H1 (cell line): ENCODE measurements at regions not wholly inside any gene's neighbourhood (a gene's known extent, or its start where the extent isn't known, plus 50 kb on each side); places are given as distances from the start of the nearest gene placed in this dataset.

Source experiments
- BRCA1 ChIP-seq: IDR thresholded peaks from 2 replicates; pipeline ENCODE4 v1.6.1; 2012; ENCODE audit warnings: low read depth, low read length, improper control_type of control experiment
- CREB1 ChIP-seq: IDR thresholded peaks from 2 replicates; pipeline ENCODE4 v1.6.1; 2012; ENCODE audit warnings: inconsistent platforms
- CTBP2 ChIP-seq: IDR thresholded peaks from 2 replicates; pipeline ENCODE4 v1.7.0; 2011; ENCODE audit warnings: borderline replicate concordance, mild to moderate bottlenecking, moderate library complexity, mixed read lengths, low read length; ENCODE audit not compliant: insufficient read depth, insufficient read length
- CTCF ChIP-seq, 3 experiments: IDR thresholded peaks; 1 replicate in 2 of 3; 2 replicates in 1 of 3; pipeline versions ENCODE4 v1.5.1 to v1.6.1; 2011; ENCODE audit warnings: low read length in 3 of 3, mild to moderate bottlenecking in 3 of 3, inconsistent platforms in 2 of 3, low read depth in 1 of 3, moderate library complexity in 1 of 3; ENCODE audit not compliant: insufficient read depth in 1 of 3; ENCODE audit errors: control extremely low read depth in 1 of 3
- EP300 ChIP-seq, 2 experiments: IDR thresholded peaks; 1 replicate in 1 of 2; 2 replicates in 1 of 2; pipeline ENCODE4 v1.6.1; 2011 to 2012; ENCODE audit warnings: low read depth in 2 of 2, low read length in 2 of 2, mild to moderate bottlenecking in 2 of 2, borderline replicate concordance in 1 of 2, inconsistent platforms in 1 of 2, moderate library complexity in 1 of 2
- GABPA ChIP-seq: IDR thresholded peaks from 2 replicates; pipeline ENCODE4 v1.6.1; 2011; ENCODE audit warnings: mild to moderate bottlenecking, low read length, moderate library complexity, borderline replicate concordance; ENCODE audit not compliant: insufficient read depth
- GTF2F1 ChIP-seq: IDR thresholded peaks from 2 replicates; pipeline ENCODE4 v1.6.1; 2012; ENCODE audit warnings: low read depth, low read length, improper control_type of control experiment, borderline replicate concordance
- JUN ChIP-seq: IDR thresholded peaks from 2 replicates; pipeline ENCODE4 v1.6.1; 2011; ENCODE audit warnings: low read depth, mild to moderate bottlenecking, improper control_type of control experiment, low read length
- JUND ChIP-seq: IDR thresholded peaks from 2 replicates; pipeline ENCODE4 v1.6.1; 2011; ENCODE audit warnings: mild to moderate bottlenecking, improper control_type of control experiment, low read length
- POLR2A ChIP-seq, 2 experiments: IDR thresholded peaks; 1 replicate in 1 of 2; 2 replicates in 1 of 2; pipeline ENCODE4 v1.6.1; 2011; ENCODE audit warnings: low read depth in 2 of 2, low read length in 2 of 2, mild to moderate bottlenecking in 2 of 2; ENCODE audit errors: control extremely low read depth in 1 of 2
- RAD21 ChIP-seq, 2 experiments: IDR thresholded peaks in 1 of 2; conservative IDR thresholded peaks in 1 of 2; 2 replicates each; pipeline ENCODE4 v1.6.1; 2011; ENCODE audit warnings: low read depth in 2 of 2, low read length in 2 of 2, improper control_type of control experiment in 1 of 2, inconsistent platforms in 1 of 2, mild to moderate bottlenecking in 1 of 2, moderate library complexity in 1 of 2
- SP2 ChIP-seq: IDR thresholded peaks from 2 replicates; pipeline ENCODE4 v1.6.1; 2012; ENCODE audit warnings: mild to moderate bottlenecking, low read length, inconsistent platforms
- SUZ12 ChIP-seq: fragments of 200-600 bp; sonication (generic); IDR thresholded peaks from 2 replicates; pipeline ENCODE4 v1.6.1; 2012; ENCODE audit warnings: mild to moderate bottlenecking, inconsistent platforms, low read length, moderate library complexity, mixed read lengths

GRCh38 chrX:150163956-150164726, 199.0 kb upstream of the MAMLD1 start:
- TF ChIP-seq BRCA1 (no peak), POLR2A (IDR thresholded peaks at IDR 0.05; ENCODE audit: control extremely low read depth in 1 of 2, low read depth in 2 of 2, low read length in 2 of 2) (no peak), SP2 (no peak), GABPA (no peak), JUND (no peak), GTF2F1 (no peak), CTCF (IDR thresholded peaks at IDR 0.05; ENCODE audit: control extremely low read depth in 1 of 3, insufficient read depth in 1 of 3, low read depth in 1 of 3, low read length in 3 of 3) (no peak), CTBP2 (no peak), CREB1 (no peak), EP300 (IDR thresholded peaks at IDR 0.05; ENCODE audit: borderline replicate concordance in 1 of 2, low read depth in 2 of 2, low read length in 2 of 2) (no peak), RAD21 (IDR thresholded peaks at IDR 0.05 in 1 of 2, conservative IDR thresholded peaks at IDR 0.05 in 1 of 2; ENCODE audit: low read depth in 2 of 2, low read length in 2 of 2) (no peak), SUZ12 (no peak), JUN (no peak)
